Astrocyte of the spinal cord (primary cell): ENCODE measurements at regions not wholly inside any gene's neighbourhood (a gene's known extent, or its start where the extent isn't known, plus 50 kb on each side); places are given as distances from the start of the nearest gene placed in this dataset.

Experiments
- DNase-seq: peaks from one replicate; pipeline ENCODE4 v3.0.0; 2011; ENCODE audit warnings: low read depth, low spot score
- H3K4me3 ChIP-seq: 2 replicates; pipeline ENCODE4 v1.5.1; 2011; ENCODE audit warnings: low read depth, mild to moderate bottlenecking, low read length, moderate library complexity
- in situ Hi-C: cut with HindIII; loops from 2 replicates; pipeline ENCODE4 v1.10.0; 2017; ENCODE audit warnings: low sequenced_read_pairs
- TF ChIP-seq, protein P1 (sequence below): IDR thresholded peaks from 2 replicates; pipeline ENCODE4 v1.5.1; 2012; ENCODE audit warnings: low read depth, mild to moderate bottlenecking, low read length, inconsistent platforms

DNA sequence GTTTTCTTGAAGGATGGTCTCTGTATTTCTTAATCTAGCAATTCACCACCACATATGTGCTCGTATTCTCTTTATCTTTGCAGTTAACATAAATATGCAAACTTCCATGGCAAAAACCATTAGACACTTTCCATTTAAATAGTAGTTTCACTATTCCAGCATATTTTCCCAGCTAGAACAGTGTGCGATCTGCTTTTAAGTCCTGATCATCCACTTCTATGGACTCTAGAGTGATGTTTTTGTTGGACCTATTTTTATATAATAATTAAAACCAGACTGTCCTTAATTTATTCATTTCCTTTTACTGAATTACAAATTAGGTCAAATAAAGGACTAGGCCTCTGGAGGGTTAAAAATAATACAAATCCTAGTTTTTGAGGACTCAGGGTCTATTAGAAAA, 418.4 kb upstream of the TRIB2 start:
- TF ChIP-seq, protein P1, sequence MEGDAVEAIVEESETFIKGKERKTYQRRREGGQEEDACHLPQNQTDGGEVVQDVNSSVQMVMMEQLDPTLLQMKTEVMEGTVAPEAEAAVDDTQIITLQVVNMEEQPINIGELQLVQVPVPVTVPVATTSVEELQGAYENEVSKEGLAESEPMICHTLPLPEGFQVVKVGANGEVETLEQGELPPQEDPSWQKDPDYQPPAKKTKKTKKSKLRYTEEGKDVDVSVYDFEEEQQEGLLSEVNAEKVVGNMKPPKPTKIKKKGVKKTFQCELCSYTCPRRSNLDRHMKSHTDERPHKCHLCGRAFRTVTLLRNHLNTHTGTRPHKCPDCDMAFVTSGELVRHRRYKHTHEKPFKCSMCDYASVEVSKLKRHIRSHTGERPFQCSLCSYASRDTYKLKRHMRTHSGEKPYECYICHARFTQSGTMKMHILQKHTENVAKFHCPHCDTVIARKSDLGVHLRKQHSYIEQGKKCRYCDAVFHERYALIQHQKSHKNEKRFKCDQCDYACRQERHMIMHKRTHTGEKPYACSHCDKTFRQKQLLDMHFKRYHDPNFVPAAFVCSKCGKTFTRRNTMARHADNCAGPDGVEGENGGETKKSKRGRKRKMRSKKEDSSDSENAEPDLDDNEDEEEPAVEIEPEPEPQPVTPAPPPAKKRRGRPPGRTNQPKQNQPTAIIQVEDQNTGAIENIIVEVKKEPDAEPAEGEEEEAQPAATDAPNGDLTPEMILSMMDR, result no peak
- DNase-seq, result no peak
- no peak overlapping the region for H3K4me3 ChIP-seq
- in situ Hi-C loops, result no loop called here

DNA sequence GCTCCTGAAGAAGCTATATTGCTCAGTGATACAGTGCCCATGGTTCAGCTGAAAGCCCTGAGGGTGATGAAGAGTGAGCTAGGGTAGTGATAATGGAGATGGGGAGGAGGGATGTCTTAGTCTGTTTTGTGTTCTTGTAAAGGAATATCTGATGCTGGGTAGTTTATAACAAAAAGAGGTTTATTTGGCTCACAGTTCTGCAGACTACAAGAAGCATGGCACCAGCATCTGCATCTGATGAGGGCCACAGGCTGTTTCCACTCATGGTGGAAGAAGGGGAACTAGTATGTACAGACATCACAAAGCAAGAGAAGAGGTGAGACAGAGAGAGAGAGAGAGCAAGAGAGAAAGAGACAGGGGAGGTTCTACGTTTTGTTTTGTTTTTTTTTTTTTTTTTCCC, 417.3 kb upstream of the TRIB2 start:
- in situ Hi-C loops, result no loop called here

DNA sequence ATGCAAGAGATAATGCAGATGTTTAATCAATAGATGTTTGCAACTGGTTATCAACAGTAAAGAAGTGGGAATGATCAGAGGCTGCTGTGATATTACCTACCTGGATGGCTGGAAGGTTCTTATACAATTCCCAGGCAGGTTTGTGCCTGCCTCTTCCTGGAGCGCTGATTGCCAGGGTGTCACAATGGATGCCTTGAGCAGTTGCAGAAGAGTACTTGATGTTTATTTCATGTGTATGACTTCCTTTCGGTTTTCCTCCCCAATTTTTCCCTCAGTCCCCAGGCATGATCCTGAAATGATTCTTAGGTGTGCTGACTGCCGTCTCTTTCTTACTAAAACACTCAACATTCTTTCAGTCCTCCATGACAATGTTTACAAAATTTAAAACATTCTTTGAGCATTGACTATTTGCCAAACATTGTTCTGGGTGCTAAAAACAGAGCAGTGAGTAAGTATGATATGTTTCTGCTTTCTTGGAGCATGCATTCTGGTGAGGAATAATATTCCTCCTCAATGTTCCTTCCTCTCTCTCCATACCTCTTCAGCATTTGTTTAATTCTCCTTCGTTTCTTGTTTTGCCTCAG, 416.6 kb upstream of the TRIB2 start:
- no peak for DNase-seq
- TF ChIP-seq, protein P1, result no peak
- no peak overlapping the region for H3K4me3 ChIP-seq
- in situ Hi-C loops, result loop anchor here (25.0 kb wide), 1 partner anchor 412 kb away; the partner anchor contains the start of gene TRIB2

More for the DNA sequence above, 417.3 kb upstream of the TRIB2 start:
- TF ChIP-seq, protein P1, result no peak
- no peak overlapping the region for H3K4me3 ChIP-seq
- DNase-seq, result no peak

DNA sequence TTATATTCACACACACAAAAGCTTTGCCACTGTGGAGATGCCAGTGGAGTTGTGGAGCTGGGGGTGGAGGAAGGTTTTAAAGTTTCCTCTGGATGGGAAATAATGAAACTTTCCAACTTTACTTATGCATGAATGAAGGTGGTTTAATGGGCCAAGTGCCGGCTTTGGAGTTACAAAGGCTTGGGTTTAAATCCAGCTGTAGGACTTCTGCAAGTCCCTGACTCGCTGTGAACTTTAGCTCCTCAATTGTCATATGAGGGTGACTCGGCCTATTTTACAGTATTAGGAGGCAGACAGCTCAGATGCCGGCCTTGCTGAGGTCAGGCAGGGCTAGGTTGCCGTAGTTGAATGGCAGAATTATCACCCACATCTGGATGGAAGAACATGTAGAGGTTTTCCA, 415.8 kb upstream of the TRIB2 start:
- no peak for DNase-seq
- in situ Hi-C loops, result loop anchor here (25.0 kb wide), 1 partner anchor 411 kb away; the partner anchor contains the start of gene TRIB2
- TF ChIP-seq, protein P1, result no peak
- no peak overlapping the region for H3K4me3 ChIP-seq

DNA sequence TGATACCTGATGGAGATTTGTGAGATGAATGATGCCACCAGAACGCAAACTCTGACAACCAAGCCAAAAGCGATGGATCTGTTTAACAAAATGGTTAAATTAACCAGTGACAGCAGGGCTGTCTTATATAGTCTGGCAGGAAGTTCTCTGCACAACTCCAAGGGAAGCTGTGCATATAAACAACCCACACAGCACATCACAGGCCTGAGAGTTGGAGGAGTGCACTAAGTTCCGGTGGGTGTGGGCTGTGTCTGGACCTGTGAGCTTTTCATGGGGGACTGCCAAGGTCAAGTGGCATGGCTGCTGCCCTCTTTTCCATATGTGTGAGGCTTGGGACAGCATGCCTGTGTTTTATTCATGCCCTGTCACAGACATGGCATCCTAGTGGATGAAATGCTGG, 414.6 kb upstream of the TRIB2 start:
- no peak for DNase-seq

DNA sequence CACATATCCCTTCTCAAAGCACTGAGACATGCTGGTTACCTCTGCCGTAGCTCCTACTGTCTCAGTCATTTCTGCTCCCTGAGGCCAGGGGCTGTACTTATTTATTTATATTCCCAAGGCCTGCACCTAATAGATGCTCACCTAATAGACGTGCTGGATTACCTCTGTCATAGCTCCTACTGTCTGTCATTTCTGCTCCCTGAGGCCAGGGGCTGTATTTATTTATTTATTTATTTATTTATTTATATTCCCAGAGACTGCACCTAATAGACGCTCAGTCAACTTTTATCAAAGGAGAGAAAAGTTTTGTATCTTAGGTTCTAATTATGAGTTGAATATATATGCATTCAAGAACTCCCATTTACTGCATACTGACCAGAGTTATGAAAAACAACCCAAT, 414.0 kb upstream of the TRIB2 start:
- no peak for DNase-seq
- no peak overlapping the region for H3K4me3 ChIP-seq
- TF ChIP-seq, protein P1, result no peak
- in situ Hi-C loops, result loop anchor here (25.0 kb wide), 1 partner anchor 410 kb away; the partner anchor contains the start of gene TRIB2

More for the DNA sequence above, 414.6 kb upstream of the TRIB2 start:
- TF ChIP-seq, protein P1, result no peak
- in situ Hi-C loops, result loop anchor here (25.0 kb wide), 1 partner anchor 410 kb away; the partner anchor contains the start of gene TRIB2
- H3K4me3 ChIP-seq, result no peak overlapping the region
